IMR-90 (cell line): ENCODE measurements at regions not wholly inside any gene's neighbourhood (a gene's known extent, or its start where the extent isn't known, plus 50 kb on each side); places are given as distances from the start of the nearest gene placed in this dataset.

Source experiments
- ATAC-seq: fragments of 200-7000 bp; cut with Tn5 transposase; 2 replicates; pipeline ENCODE4 v1.9.1; 2020; ENCODE audit warnings: low read depth, mild to moderate bottlenecking, moderate library complexity
- BruUV-seq: library from RNA; stranded (reverse); fragments of 400-500 nt; replicated peaks from 2 replicates; lab custom pipeline; 2021; lab: Mats Ljungman, UMichigan
- CTCF ChIA-PET: fragments of 300-600 bp; formaldehyde crosslinking; extraction: SDS; loops from one replicate; lab custom pipeline; 2021; ENCODE audit warnings: antibody characterized with exemption; lab: Yijun Ruan, JAX
- POLR2A ChIA-PET: fragments of 300-600 bp; sonication (Branson Sonifier 250); formaldehyde crosslinking; loops from one replicate; lab custom pipeline; 2022; ENCODE audit warnings: antibody characterized with exemption; ENCODE audit not compliant: unreplicated experiment; lab: Charles Lee
- DNase-seq: peaks from one replicate; pipeline ENCODE4 v3.0.0; 2013
- H2AFZ ChIP-seq: replicated peaks from 2 replicates; pipeline ENCODE3; 2013; ENCODE audit warnings: low read length, mild to moderate bottlenecking; ENCODE audit not compliant: poor library complexity
- H2AK5ac ChIP-seq: 2 replicates; pipeline ENCODE4 v1.6.1; 2013; ENCODE audit warnings: low read depth, low read length, inconsistent platforms
- H2AK9ac ChIP-seq: replicated peaks from 2 replicates; pipeline ENCODE3; 2013; ENCODE audit warnings: mild to moderate bottlenecking, low read depth, low read length, moderate library complexity; ENCODE audit not compliant: poor library complexity
- H2BK120ac ChIP-seq: 2 replicates; pipeline ENCODE4 v1.6.1; 2013; ENCODE audit warnings: low read depth, low read length, inconsistent platforms
- H2BK15ac ChIP-seq: 3 replicates; pipeline ENCODE4 v1.6.1; 2013; ENCODE audit warnings: low read depth, low read length, inconsistent platforms
- H2BK20ac ChIP-seq: 2 replicates; pipeline ENCODE4 v1.6.1; 2013; ENCODE audit warnings: low read depth, mild to moderate bottlenecking, inconsistent platforms, low read length, moderate library complexity
- H2BK5ac ChIP-seq: 2 replicates; pipeline ENCODE4 v1.6.1; 2013; ENCODE audit warnings: mild to moderate bottlenecking, low read depth, low read length, inconsistent platforms; ENCODE audit not compliant: poor library complexity, severe bottlenecking
- H3K14ac ChIP-seq: replicated peaks from 2 replicates; pipeline ENCODE4 v1.6.1; 2013; ENCODE audit warnings: low read depth, low read length, inconsistent platforms
- H3K18ac ChIP-seq: 2 replicates; pipeline ENCODE4 v1.6.1; 2013; ENCODE audit warnings: low read depth, low read length, control low read depth
- H3K23ac ChIP-seq: 2 replicates; pipeline ENCODE4 v1.6.1; 2013; ENCODE audit warnings: low read depth, low read length, inconsistent platforms
- H3K27ac ChIP-seq: 2 replicates; pipeline ENCODE4 v1.5.1; 2013; ENCODE audit warnings: mild to moderate bottlenecking, control low read depth, low read length; ENCODE audit not compliant: insufficient read depth
- H3K27me3 ChIP-seq: 2 replicates; pipeline ENCODE4 v1.6.1; 2013; ENCODE audit warnings: low read length; ENCODE audit not compliant: control insufficient read depth, insufficient read depth
- H3K36me3 ChIP-seq: 2 replicates; pipeline ENCODE4 v1.6.1; 2013; ENCODE audit warnings: low read length, mixed read lengths; ENCODE audit not compliant: control insufficient read depth, insufficient read depth
- H3K4ac ChIP-seq: 2 replicates; pipeline ENCODE4 v1.6.1; 2013; ENCODE audit warnings: low read depth, low read length, inconsistent platforms
- H3K4me1 ChIP-seq: 2 replicates; pipeline ENCODE4 v1.6.1; 2013; ENCODE audit warnings: low read length, mixed read lengths; ENCODE audit not compliant: control insufficient read depth, insufficient read depth
- H3K4me2 ChIP-seq: 2 replicates; pipeline ENCODE4 v1.6.1; 2013; ENCODE audit warnings: low read depth, mild to moderate bottlenecking, control low read depth, low read length, moderate library complexity
- H3K4me3 ChIP-seq: 2 replicates; pipeline ENCODE4 v1.5.1; 2013; ENCODE audit warnings: low read depth, mild to moderate bottlenecking, control low read depth, low read length, moderate library complexity; ENCODE audit not compliant: insufficient read depth
- H3K56ac ChIP-seq: 2 replicates; pipeline ENCODE4 v1.6.1; 2013; ENCODE audit warnings: low read length, inconsistent platforms; ENCODE audit not compliant: insufficient read depth; ENCODE audit errors: extremely low read depth
- H3K79me1 ChIP-seq, 2 experiments: 2 replicates each; pipeline ENCODE4 v1.6.1; 2013; ENCODE audit warnings: low read length in 2 of 2, inconsistent platforms in 1 of 2, low read depth in 1 of 2
- H3K9ac ChIP-seq: 2 replicates; pipeline ENCODE4 v1.6.1; 2013; ENCODE audit warnings: low read depth, low read length, control low read depth
- H3K9me1 ChIP-seq: 2 replicates; pipeline ENCODE4 v1.6.1; 2013; ENCODE audit warnings: low read length, inconsistent platforms; ENCODE audit not compliant: insufficient read depth
- H3K9me3 ChIP-seq: 2 replicates; pipeline ENCODE4 v1.6.1; 2013; ENCODE audit warnings: low read length; ENCODE audit not compliant: control insufficient read depth, insufficient read depth
- H4K20me1 ChIP-seq: 2 replicates; pipeline ENCODE4 v1.6.1; 2013; ENCODE audit warnings: low read length, inconsistent platforms; ENCODE audit not compliant: insufficient read depth
- H4K5ac ChIP-seq: 2 replicates; pipeline ENCODE4 v1.6.1; 2013; ENCODE audit warnings: mild to moderate bottlenecking, low read depth, low read length, control low read depth
- H4K8ac ChIP-seq, 2 experiments: 2 replicates each; pipeline ENCODE4 v1.6.1; 2013; ENCODE audit warnings: low read depth in 2 of 2, low read length in 2 of 2, control low read depth in 1 of 2, inconsistent platforms in 1 of 2
- H4K91ac ChIP-seq: 2 replicates; pipeline ENCODE4 v1.6.1; 2013; ENCODE audit warnings: low read depth, low read length, inconsistent platforms; ENCODE audit not compliant: insufficient read depth
- BHLHE40 ChIP-seq: fragments of 150-350 bp; IDR thresholded peaks from 2 replicates; pipeline ENCODE4 v1.6.1; 2016; ENCODE audit warnings: mild to moderate bottlenecking, low read depth, low read length
- FOS ChIP-seq: fragments of 150-350 bp; IDR thresholded peaks from 2 replicates; pipeline ENCODE4 v1.6.1; 2016; ENCODE audit warnings: low read depth, low read length
- MAZ ChIP-seq: IDR thresholded peaks from 2 replicates; pipeline ENCODE4 v1.6.1; 2012; ENCODE audit warnings: low read depth, mild to moderate bottlenecking, low read length, improper control_type of control experiment, moderate library complexity, borderline replicate concordance
- MXI1 ChIP-seq: IDR thresholded peaks from 2 replicates; pipeline ENCODE4 v1.6.1; 2012; ENCODE audit warnings: low read depth, mild to moderate bottlenecking, low read length, moderate library complexity, borderline replicate concordance
- NFE2L2 ChIP-seq: fragments of 150-350 bp; IDR thresholded peaks from 2 replicates; pipeline ENCODE4 v1.6.1; 2016; ENCODE audit warnings: low read depth, mild to moderate bottlenecking, low read length
- POLR2A ChIP-seq: IDR thresholded peaks from 2 replicates; pipeline ENCODE4 v1.6.1; 2012; ENCODE audit warnings: mild to moderate bottlenecking, low read depth, low read length
- RAD21 ChIP-seq: IDR thresholded peaks from 2 replicates; pipeline ENCODE4 v1.6.1; 2012; ENCODE audit warnings: low read length, improper control_type of control experiment
- RCOR1 ChIP-seq: IDR thresholded peaks from 2 replicates; pipeline ENCODE4 v1.6.1; 2012; ENCODE audit warnings: mild to moderate bottlenecking, low read length, improper control_type of control experiment; ENCODE audit not compliant: insufficient replicate concordance
- RFX5 ChIP-seq: IDR thresholded peaks from 2 replicates; pipeline ENCODE4 v1.8.0; 2012; ENCODE audit warnings: low read depth, mild to moderate bottlenecking, low read length, moderate library complexity
- dilution Hi-C: fragments of 300-500 bp; cut with HindIII; formaldehyde crosslinking; loops from one replicate; pipeline ENCODE4 v1.14.3; 2018; ENCODE audit warnings: low sequenced_read_pairs; ENCODE audit not compliant: unreplicated experiment
- in situ Hi-C: fragments of 300-500 bp; cut with MboI; formaldehyde crosslinking; loops from 3 replicates; pipeline ENCODE4 v1.14.3; 2019; ENCODE audit warnings: low sequenced_read_pairs, inconsistent platforms, mixed read lengths
- intact Hi-C: fragments of 100-400 bp; cut with micrococcal nuclease; formaldehyde crosslinking; loops from 2 replicates; pipeline ENCODE4 v1.10.0; 2022
- TF ChIP-seq, protein P1 (sequence below): conservative IDR thresholded peaks from 2 replicates; pipeline ENCODE4 v1.5.1; 2012; ENCODE audit warnings: mild to moderate bottlenecking, low read depth, low read length, improper control_type of control experiment
- TF ChIP-seq, protein P2 (sequence below): fragments of 150-350 bp; IDR thresholded peaks from 2 replicates; pipeline ENCODE4 v1.6.1; 2017; ENCODE audit warnings: mild to moderate bottlenecking, antibody characterized with exemption, low read length, low read depth

DNA sequence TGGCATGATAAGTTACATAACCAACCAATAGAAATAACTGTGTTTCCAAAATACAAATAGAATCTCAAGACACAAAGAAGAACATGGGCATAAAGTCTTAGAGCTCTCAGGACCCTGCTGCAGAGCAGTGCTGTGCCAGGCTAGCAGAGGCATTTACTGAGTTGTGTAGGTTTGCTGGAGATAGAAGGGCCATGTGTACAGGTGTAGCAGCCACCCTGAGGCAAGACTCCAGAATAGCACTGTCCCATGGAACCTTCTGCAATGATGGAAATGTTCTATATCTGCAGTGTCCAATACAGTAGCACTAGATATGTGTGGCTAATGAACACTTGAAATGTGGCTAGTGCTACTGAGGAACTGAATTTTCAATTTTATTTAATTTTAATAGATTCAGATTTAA lies 267.0 kb upstream of the UMPS start:
- ChIA-PET POLR2A (no interaction called here), CTCF (interaction anchor here (0.7 kb wide), 1 partner anchor 22 kb away, joined by 3 read pairs; no protein-coding TSS in a partner anchor)
- Histone ChIP-seq H3K27me3 (peaks cover 12% of the 10 kb centered on the region), H2AK5ac (no peak overlapping the region), H2BK120ac (no peak overlapping the region), H4K8ac (no peak overlapping the region), H3K9me3 (no peaks in the 10 kb centered on the region), H2BK5ac (no peak overlapping the region), H3K4me3 (no peak overlapping the region), H4K20me1 (no peaks in the 10 kb centered on the region), H3K4me2 (no peak overlapping the region), H3K27ac (no peak overlapping the region), H3K4ac (no peak overlapping the region), H2BK15ac (no peak overlapping the region), H2AK9ac (no peak overlapping the region), H3K23ac (no peak overlapping the region), H3K9me1 (no peaks in the 10 kb centered on the region), H3K56ac (no peak overlapping the region), H3K14ac (no peak overlapping the region), H4K5ac (no peak overlapping the region), H3K18ac (no peak overlapping the region), H4K91ac (no peak overlapping the region), H2BK20ac (no peak overlapping the region), H3K9ac (no peak overlapping the region), H3K79me1 (no peaks in the 10 kb centered on the region), H3K36me3 (peaks cover 2% of the 10 kb centered on the region; the same call in 1 of the 2 replicates), H2AFZ (no peak overlapping the region), H3K4me1 (no peaks in the 10 kb centered on the region)
- no TSS peak for BruUV-seq
- ATAC-seq (no peak), DNase-seq (no peak)
- TF ChIP-seq, protein P1, sequence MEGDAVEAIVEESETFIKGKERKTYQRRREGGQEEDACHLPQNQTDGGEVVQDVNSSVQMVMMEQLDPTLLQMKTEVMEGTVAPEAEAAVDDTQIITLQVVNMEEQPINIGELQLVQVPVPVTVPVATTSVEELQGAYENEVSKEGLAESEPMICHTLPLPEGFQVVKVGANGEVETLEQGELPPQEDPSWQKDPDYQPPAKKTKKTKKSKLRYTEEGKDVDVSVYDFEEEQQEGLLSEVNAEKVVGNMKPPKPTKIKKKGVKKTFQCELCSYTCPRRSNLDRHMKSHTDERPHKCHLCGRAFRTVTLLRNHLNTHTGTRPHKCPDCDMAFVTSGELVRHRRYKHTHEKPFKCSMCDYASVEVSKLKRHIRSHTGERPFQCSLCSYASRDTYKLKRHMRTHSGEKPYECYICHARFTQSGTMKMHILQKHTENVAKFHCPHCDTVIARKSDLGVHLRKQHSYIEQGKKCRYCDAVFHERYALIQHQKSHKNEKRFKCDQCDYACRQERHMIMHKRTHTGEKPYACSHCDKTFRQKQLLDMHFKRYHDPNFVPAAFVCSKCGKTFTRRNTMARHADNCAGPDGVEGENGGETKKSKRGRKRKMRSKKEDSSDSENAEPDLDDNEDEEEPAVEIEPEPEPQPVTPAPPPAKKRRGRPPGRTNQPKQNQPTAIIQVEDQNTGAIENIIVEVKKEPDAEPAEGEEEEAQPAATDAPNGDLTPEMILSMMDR = no peak
- TF ChIP-seq RCOR1 = no peak
- TF ChIP-seq, protein P2, sequence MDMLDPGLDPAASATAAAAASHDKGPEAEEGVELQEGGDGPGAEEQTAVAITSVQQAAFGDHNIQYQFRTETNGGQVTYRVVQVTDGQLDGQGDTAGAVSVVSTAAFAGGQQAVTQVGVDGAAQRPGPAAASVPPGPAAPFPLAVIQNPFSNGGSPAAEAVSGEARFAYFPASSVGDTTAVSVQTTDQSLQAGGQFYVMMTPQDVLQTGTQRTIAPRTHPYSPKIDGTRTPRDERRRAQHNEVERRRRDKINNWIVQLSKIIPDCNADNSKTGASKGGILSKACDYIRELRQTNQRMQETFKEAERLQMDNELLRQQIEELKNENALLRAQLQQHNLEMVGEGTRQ = no peak
- no peak for TF ChIP-seq POLR2A
- no peak for TF ChIP-seq BHLHE40
- TF ChIP-seq MAZ = no peak
- no peak for TF ChIP-seq RAD21
- TF ChIP-seq MXI1 = no peak
- TF ChIP-seq RFX5 = no peak
- no peak for TF ChIP-seq FOS
- TF ChIP-seq NFE2L2 = no peak
- in situ Hi-C loops (no loop called here), intact Hi-C loops (no loop called here), dilution Hi-C loops (no loop called here)
